A673 (cell line): ENCODE measurements at regions not wholly inside any gene's neighbourhood (a gene's known extent, or its start where the extent isn't known, plus 50 kb on each side); places are given as distances from the start of the nearest gene placed in this dataset.

Experiments used
- BruUV-seq: library from RNA; stranded (reverse); fragments of 400-500 nt; replicated peaks from 2 replicates; lab custom pipeline; 2021; lab: Mats Ljungman, UMichigan
- CTCF ChIA-PET: fragments of 300-600 bp; sonication (Branson Sonifier 250); formaldehyde crosslinking; loops from one replicate; lab custom pipeline; 2022; ENCODE audit warnings: antibody characterized with exemption; lab: Charles Lee
- POLR2A ChIA-PET: fragments of 300-600 bp; sonication (Branson Sonifier 250); formaldehyde crosslinking; loops from one replicate; lab custom pipeline; 2022; ENCODE audit warnings: antibody characterized with exemption; ENCODE audit not compliant: low non-redundant PET; lab: Charles Lee
- DNase-seq: peaks from one replicate; pipeline ENCODE4 v3.0.0-alpha.2; 2015; ENCODE audit warnings: low spot score
- H3K27ac ChIP-seq: fragments of 200-600 bp; sonication (generic); 2 replicates; pipeline ENCODE4 v1.5.1; 2016; ENCODE audit warnings: mixed run types, low read depth, mild to moderate bottlenecking, mixed read lengths, antibody characterized with exemption, low read length; ENCODE audit not compliant: poor library complexity, severe bottlenecking
- H3K27me3 ChIP-seq: fragments of 200-600 bp; sonication (generic); replicated peaks from 2 replicates; pipeline ENCODE4 v1.6.1; 2017; ENCODE audit warnings: mixed run types, low read depth, mild to moderate bottlenecking, mixed read lengths, antibody characterized with exemption, low read length; ENCODE audit not compliant: insufficient read depth, poor library complexity
- H3K36me3 ChIP-seq: fragments of 200-600 bp; sonication (generic); 2 replicates; pipeline ENCODE4 v1.6.1; 2016; ENCODE audit warnings: mixed run types, mild to moderate bottlenecking, mixed read lengths, antibody characterized with exemption, low read length; ENCODE audit not compliant: insufficient read depth, poor library complexity, severe bottlenecking
- H3K4me1 ChIP-seq: fragments of 200-600 bp; sonication (generic); 2 replicates; pipeline ENCODE4 v1.6.1; 2017; ENCODE audit warnings: mixed run types, mild to moderate bottlenecking, mixed read lengths, antibody characterized with exemption, low read length; ENCODE audit not compliant: insufficient read depth, poor library complexity, severe bottlenecking
- H3K4me3 ChIP-seq: fragments of 200-600 bp; sonication (generic); 2 replicates; pipeline ENCODE4 v1.5.1; 2016; ENCODE audit warnings: low read depth, mixed run types, mild to moderate bottlenecking, mixed read lengths, low read length; ENCODE audit not compliant: poor library complexity, severe bottlenecking
- H3K9me3 ChIP-seq: fragments of 200-600 bp; sonication (generic); 2 replicates; pipeline ENCODE4 v1.6.1; 2016; ENCODE audit warnings: mixed run types, low read depth, mild to moderate bottlenecking, mixed read lengths, antibody characterized with exemption, low read length; ENCODE audit not compliant: poor library complexity, severe bottlenecking
- EZH2 ChIP-seq: fragments of 200-600 bp; sonication (generic); IDR thresholded peaks from 2 replicates; pipeline ENCODE4 v1.6.1; 2017; ENCODE audit warnings: borderline replicate concordance, low read depth, mild to moderate bottlenecking, mixed read lengths, antibody characterized with exemption, low read length; ENCODE audit not compliant: poor library complexity, severe bottlenecking
- intact Hi-C: fragments of 100-400 bp; cut with micrococcal nuclease; formaldehyde crosslinking; loops from one replicate; pipeline ENCODE4 v1.10.0; 2022; ENCODE audit not compliant: unreplicated experiment
- TF ChIP-seq, protein P1 (sequence below): fragments of 300-800, 200-600 bp; sonication (generic); conservative IDR thresholded peaks from 2 replicates; pipeline ENCODE4 v1.5.1; 2017; ENCODE audit warnings: low read depth, mild to moderate bottlenecking, antibody characterized with exemption, low read length, moderate library complexity, mixed read lengths

DNA sequence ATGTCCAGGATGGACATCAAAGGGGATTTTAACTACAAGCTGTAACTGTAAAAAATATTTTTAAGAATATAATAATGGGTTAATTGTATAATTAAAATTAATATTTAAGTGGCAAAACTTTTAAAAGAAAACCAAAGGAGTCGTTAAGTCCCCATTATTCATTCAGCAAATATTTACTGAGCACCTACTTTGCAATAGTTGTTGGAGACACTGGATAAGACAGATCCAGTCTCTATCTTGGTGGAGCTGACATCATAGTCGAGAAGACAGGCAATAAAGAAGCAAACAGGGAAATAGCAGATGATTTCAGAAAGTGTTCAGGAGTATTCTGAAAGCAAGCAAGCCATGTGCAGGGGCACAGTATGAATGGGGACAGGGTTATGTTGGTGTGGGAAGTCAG is 137.0 kb downstream of the CEBPB start:
- no peak for TF ChIP-seq EZH2
- TF ChIP-seq, protein P1, sequence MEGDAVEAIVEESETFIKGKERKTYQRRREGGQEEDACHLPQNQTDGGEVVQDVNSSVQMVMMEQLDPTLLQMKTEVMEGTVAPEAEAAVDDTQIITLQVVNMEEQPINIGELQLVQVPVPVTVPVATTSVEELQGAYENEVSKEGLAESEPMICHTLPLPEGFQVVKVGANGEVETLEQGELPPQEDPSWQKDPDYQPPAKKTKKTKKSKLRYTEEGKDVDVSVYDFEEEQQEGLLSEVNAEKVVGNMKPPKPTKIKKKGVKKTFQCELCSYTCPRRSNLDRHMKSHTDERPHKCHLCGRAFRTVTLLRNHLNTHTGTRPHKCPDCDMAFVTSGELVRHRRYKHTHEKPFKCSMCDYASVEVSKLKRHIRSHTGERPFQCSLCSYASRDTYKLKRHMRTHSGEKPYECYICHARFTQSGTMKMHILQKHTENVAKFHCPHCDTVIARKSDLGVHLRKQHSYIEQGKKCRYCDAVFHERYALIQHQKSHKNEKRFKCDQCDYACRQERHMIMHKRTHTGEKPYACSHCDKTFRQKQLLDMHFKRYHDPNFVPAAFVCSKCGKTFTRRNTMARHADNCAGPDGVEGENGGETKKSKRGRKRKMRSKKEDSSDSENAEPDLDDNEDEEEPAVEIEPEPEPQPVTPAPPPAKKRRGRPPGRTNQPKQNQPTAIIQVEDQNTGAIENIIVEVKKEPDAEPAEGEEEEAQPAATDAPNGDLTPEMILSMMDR: no peak
- Histone ChIP-seq H3K27me3 (no peaks in the 10 kb centered on the region), H3K27ac (no peak overlapping the region), H3K9me3 (no peaks in the 10 kb centered on the region), H3K4me1 (no peaks in the 10 kb centered on the region), H3K36me3 (no peaks in the 10 kb centered on the region), H3K4me3 (no peak overlapping the region)
- ChIA-PET POLR2A (no interaction called here), CTCF (no interaction called here)
- BruUV-seq: no TSS peak
- no peak for DNase-seq
- intact Hi-C loops: no loop called here

DNA sequence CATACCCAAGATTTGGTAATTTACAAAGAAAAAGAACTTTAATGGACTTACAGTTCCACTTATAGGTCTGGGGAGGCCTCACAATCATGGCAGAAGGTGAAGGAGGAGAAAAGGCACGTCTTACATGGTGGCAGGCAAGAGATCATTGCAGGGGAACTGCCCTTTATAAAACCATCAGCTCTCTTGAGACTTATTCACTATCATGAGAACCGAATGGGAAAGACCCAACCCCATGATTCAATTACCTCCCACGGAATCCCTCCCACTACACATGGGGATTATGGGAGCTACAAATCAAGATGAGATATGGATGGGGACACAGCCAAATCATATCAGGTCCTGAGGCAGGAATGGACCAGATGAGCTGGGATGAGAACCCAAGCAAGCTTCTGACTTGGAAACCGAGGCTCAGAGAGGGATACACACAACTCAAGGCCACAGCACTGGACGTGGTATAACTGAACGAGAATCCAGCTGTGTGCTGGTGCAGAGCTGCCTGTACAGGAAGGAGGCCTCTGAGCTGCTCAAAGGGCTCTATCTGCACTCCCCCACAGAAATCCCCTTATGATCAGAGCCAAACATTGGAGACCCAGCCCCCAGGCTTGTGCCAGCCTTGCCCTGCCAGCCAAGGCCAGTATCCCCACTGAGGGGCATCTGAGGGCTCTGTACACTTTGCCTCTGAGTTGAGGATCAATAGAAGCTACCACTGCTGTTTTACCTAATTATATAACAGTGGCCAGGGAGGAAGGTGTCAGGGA is 137.8 kb downstream of the CEBPB start:
- BruUV-seq: no TSS peak
- DNase-seq: no peak
- intact Hi-C loops: no loop called here
- no peak overlapping the region for H3K4me3 ChIP-seq
- no peaks in the 10 kb centered on the region for H3K9me3 ChIP-seq
- ChIA-PET POLR2A (no interaction called here), CTCF (no interaction called here)
- no peak overlapping the region for H3K27ac ChIP-seq
- no peaks in the 10 kb centered on the region for H3K4me1 ChIP-seq
- H3K36me3 ChIP-seq: no peaks in the 10 kb centered on the region
- TF ChIP-seq, protein P1: no peak
- TF ChIP-seq EZH2: no peak
- H3K27me3 ChIP-seq: no peaks in the 10 kb centered on the region

DNA sequence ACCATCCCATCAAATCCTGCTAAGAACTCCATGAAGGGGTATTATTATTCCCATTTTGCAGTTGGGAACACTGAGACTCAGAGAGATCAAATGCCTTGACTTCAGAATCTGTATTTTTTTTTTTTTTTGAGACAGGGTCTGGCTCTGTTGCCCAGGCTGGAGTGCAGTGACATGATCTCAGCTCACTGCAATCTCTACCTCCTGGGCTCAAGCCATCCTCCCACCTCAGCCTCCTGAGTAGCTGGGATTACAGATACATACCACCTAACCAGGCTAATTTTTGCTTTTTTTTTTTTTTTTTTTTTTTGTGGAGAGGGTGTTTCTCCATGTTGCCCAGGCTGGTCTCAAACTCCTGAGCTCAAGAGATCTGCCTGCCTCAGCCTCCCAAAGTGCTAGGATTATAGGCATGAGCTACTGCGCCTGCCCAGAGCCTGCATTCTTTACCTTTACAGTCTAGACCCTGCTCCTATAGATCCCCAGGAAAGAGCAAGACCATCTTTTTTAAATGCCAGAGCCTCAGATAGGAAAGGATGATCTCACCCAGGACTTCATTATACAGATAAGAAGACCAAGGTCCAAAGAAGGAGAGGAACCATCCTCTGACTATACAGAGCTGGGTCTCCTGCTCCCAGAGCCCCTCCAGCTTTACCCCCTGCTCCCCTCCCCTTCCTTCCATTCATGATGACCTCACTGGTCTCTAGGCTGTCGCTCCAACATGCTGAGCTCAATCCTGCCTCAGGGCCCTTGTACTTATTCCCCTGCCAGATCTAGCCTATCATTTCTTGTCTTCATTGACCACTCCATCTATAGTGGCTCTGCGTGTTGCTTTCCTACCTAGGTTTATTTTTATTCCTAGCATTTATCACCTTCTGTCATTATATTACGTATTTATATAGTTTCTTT is 138.6 kb downstream of the CEBPB start:
- ChIA-PET CTCF (no interaction called here), POLR2A (no interaction called here)
- no peak for DNase-seq
- Histone ChIP-seq H3K27ac (no peak overlapping the region), H3K4me1 (no peaks in the 10 kb centered on the region), H3K27me3 (no peaks in the 10 kb centered on the region), H3K9me3 (no peaks in the 10 kb centered on the region), H3K4me3 (no peak overlapping the region), H3K36me3 (no peaks in the 10 kb centered on the region)
- no peak for TF ChIP-seq EZH2
- no TSS peak for BruUV-seq
- intact Hi-C loops: no loop called here
